ENCODE measurements at regions not wholly inside any gene's neighbourhood (a gene's known extent, or its start where the extent isn't known, plus 50 kb on each side); places are given as distances from the start of the nearest gene placed in this dataset.

DNA sequence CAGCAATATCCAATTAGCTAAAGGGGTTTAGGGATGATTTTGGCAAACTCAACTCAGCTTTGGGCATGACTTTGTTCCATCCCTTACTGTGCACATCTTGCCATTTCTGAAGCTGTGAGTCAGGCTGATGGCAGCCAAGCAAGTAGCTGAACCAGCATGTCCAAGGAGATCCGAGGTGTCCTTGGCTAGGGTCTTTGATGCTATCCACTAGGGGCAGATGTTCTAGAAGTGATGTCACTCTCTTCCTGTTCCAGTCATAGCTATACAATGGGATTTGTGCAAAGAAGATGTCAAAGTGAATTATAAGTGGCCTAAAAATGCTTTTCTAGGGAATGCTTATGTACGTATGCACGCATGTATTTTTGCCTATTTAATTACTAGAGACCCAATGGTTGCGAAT, 160.8 kb upstream of the PAPPA start:
- Histone ChIP-seq H3K9ac (peak overlapping the region; percentile 13; the same call in 1 of the 2 replicates), H3K4me2 (0 out of 2 replicates have a peak overlapping the region, but pooled peaks have one; percentile 24), H3K4me3 (ENCODE audit: low read depth in 2 of 2, low read length in 1 of 2) (no peak overlapping the region), H3K9me3 (0 out of 2 replicates have a peak, but pooled peaks cover 5% of the 10 kb centered on the region), H3K4me1 (ENCODE audit: control insufficient read depth in 1 of 2, insufficient read depth in 2 of 2, low read depth in 1 of 2, low read length in 1 of 2) (peaks cover 0 to 35% of the 10 kb centered on the region in 2 experiments; a peak in 2 of 4 replicates), H3K36me3 (replicated peaks in 1 of 2; ENCODE audit: control insufficient read depth in 1 of 2, insufficient read depth in 2 of 2, low read length in 1 of 2) (no peaks in the 10 kb centered on the region), H2AFZ (ENCODE audit: low read depth) (no peak overlapping the region), H3K27me3 (ENCODE audit: insufficient read depth) (no peaks in the 10 kb centered on the region), H3K79me2 (ENCODE audit: insufficient read depth) (no peaks in the 10 kb centered on the region), H3K27ac (ENCODE audit: low read depth in 2 of 2, low read length in 1 of 2) (peak overlapping the region in 1 of 2 experiments; percentile 71; a peak in 2 of 4 replicates), H3K9me2 (no peaks in the 10 kb centered on the region), H4K20me1 (ENCODE audit: insufficient read depth) (no peaks in the 10 kb centered on the region), H3F3A (replicated peaks; ENCODE audit: insufficient read depth) (peaks cover 30% of the 10 kb centered on the region)
- CTCF ChIA-PET: no interaction called here
- DNase-seq: no peak
- peak; percentile 92 for TF ChIP-seq JUND (IDR thresholded peaks at IDR 0.05)
- TF ChIP-seq EP300 (IDR thresholded peaks at IDR 0.05; ENCODE audit: borderline replicate concordance in 1 of 2, low read depth in 1 of 2, low read length in 1 of 2): peak in 1 of 2 experiments; percentile 95; a peak in 2 of 4 replicates
- 0 out of 2 replicates have a peak, but pooled peaks have one; percentile 29 for TF ChIP-seq SIN3A (IDR thresholded peaks at IDR 0.05; ENCODE audit: borderline replicate concordance, low read depth, low read length)
- TF ChIP-seq NFIC (IDR thresholded peaks at IDR 0.05; ENCODE audit: borderline replicate concordance): peak; percentile 86
- TF ChIP-seq NRF1 (IDR thresholded peaks at IDR 0.05; ENCODE audit: low read depth, low read length): no peak
- TF ChIP-seq, protein P1, sequence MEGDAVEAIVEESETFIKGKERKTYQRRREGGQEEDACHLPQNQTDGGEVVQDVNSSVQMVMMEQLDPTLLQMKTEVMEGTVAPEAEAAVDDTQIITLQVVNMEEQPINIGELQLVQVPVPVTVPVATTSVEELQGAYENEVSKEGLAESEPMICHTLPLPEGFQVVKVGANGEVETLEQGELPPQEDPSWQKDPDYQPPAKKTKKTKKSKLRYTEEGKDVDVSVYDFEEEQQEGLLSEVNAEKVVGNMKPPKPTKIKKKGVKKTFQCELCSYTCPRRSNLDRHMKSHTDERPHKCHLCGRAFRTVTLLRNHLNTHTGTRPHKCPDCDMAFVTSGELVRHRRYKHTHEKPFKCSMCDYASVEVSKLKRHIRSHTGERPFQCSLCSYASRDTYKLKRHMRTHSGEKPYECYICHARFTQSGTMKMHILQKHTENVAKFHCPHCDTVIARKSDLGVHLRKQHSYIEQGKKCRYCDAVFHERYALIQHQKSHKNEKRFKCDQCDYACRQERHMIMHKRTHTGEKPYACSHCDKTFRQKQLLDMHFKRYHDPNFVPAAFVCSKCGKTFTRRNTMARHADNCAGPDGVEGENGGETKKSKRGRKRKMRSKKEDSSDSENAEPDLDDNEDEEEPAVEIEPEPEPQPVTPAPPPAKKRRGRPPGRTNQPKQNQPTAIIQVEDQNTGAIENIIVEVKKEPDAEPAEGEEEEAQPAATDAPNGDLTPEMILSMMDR (IDR thresholded peaks at IDR 0.05): peak; percentile 47
- peak; percentile 49; the same call in 1 of the 2 replicates for TF ChIP-seq YY1 (IDR thresholded peaks at IDR 0.05; ENCODE audit: low read depth)
- TF ChIP-seq TAF1 (IDR thresholded peaks at IDR 0.05; ENCODE audit: borderline replicate concordance, low read depth, low read length): no peak
- peak; percentile 88 for TF ChIP-seq TEAD4 (IDR thresholded peaks at IDR 0.05; ENCODE audit: borderline replicate concordance, insufficient read depth)
- TF ChIP-seq, protein P2, sequence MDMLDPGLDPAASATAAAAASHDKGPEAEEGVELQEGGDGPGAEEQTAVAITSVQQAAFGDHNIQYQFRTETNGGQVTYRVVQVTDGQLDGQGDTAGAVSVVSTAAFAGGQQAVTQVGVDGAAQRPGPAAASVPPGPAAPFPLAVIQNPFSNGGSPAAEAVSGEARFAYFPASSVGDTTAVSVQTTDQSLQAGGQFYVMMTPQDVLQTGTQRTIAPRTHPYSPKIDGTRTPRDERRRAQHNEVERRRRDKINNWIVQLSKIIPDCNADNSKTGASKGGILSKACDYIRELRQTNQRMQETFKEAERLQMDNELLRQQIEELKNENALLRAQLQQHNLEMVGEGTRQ (IDR thresholded peaks at IDR 0.05; ENCODE audit: borderline replicate concordance, low read depth, low read length): no peak
- TF ChIP-seq FOXM1 (IDR thresholded peaks at IDR 0.05; ENCODE audit: low read depth): peak; percentile 61; the same call in 1 of the 2 replicates
- peak; percentile 87 for TF ChIP-seq FOSL2 (IDR thresholded peaks at IDR 0.05; ENCODE audit: borderline replicate concordance, low read depth)
- TF ChIP-seq, protein P3, sequence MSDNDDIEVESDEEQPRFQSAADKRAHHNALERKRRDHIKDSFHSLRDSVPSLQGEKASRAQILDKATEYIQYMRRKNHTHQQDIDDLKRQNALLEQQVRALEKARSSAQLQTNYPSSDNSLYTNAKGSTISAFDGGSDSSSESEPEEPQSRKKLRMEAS (IDR thresholded peaks at IDR 0.05; ENCODE audit: low read depth): peak; percentile 75
- TF ChIP-seq MEF2A (IDR thresholded peaks at IDR 0.05; ENCODE audit: borderline replicate concordance, low read depth): peak; percentile 51; the same call in 1 of the 2 replicates
- TF ChIP-seq POLR2AphosphoS5 (IDR thresholded peaks at IDR 0.05; ENCODE audit: low read depth, low read length): peak; percentile 23; the same call in 1 of the 2 replicates
- no peak for TF ChIP-seq RFX5 (IDR thresholded peaks at IDR 0.05; ENCODE audit: low read length)
- TF ChIP-seq PBX3 (IDR thresholded peaks at IDR 0.05): peak; percentile 93
- TF ChIP-seq RAD21 (IDR thresholded peaks at IDR 0.05; ENCODE audit: low read length): no peak
- no peak for TF ChIP-seq EZH2phosphoT487 (IDR thresholded peaks at IDR 0.05; ENCODE audit: borderline replicate concordance, low read depth)
- TF ChIP-seq SMC3 (IDR thresholded peaks at IDR 0.05; ENCODE audit: low read depth, low read length): no peak
- TF ChIP-seq, protein P4, sequence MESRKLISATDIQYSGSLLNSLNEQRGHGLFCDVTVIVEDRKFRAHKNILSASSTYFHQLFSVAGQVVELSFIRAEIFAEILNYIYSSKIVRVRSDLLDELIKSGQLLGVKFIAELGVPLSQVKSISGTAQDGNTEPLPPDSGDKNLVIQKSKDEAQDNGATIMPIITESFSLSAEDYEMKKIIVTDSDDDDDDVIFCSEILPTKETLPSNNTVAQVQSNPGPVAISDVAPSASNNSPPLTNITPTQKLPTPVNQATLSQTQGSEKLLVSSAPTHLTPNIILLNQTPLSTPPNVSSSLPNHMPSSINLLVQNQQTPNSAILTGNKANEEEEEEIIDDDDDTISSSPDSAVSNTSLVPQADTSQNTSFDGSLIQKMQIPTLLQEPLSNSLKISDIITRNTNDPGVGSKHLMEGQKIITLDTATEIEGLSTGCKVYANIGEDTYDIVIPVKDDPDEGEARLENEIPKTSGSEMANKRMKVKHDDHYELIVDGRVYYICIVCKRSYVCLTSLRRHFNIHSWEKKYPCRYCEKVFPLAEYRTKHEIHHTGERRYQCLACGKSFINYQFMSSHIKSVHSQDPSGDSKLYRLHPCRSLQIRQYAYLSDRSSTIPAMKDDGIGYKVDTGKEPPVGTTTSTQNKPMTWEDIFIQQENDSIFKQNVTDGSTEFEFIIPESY (IDR thresholded peaks at IDR 0.05; ENCODE audit: borderline replicate concordance, low read depth): no peak
- TF ChIP-seq RXRA (IDR thresholded peaks at IDR 0.05; ENCODE audit: borderline replicate concordance, low read depth): peak; percentile 67; the same call in 1 of the 2 replicates
- TF ChIP-seq TCF12 (IDR thresholded peaks at IDR 0.05): peak; percentile 95
- no peak for TF ChIP-seq GABPA (IDR thresholded peaks at IDR 0.05; ENCODE audit: low read depth)
- WGBS (ENCODE audit: low lambda C conversion rate): 35% methylated on average over 4 of the region's 4 CpGs
- POLR2A ChIA-PET: no interaction called here

Data from SK-N-SH (cell line).